Activated B cell treated with CpG ODN at 0.5 μM for 24 hours (primary cell): ENCODE measurements at regions not wholly inside any gene's neighbourhood (a gene's known extent, or its start where the extent isn't known, plus 50 kb on each side); places are given as distances from the start of the nearest gene placed in this dataset.

ENCODE experiments used
- ATAC-seq: fragments of 200-7000 bp; cut with Tn5 transposase; one replicate; pipeline ENCODE4 v1.10.0; 2021; ENCODE audit warnings: low read depth, mild to moderate bottlenecking, moderate library complexity
- CTCF ChIA-PET: fragments of 350-600 bp; sonication (Branson Sonifier 250); formaldehyde crosslinking; loops from one replicate; lab custom pipeline; 2021; ENCODE audit warnings: antibody characterized with exemption; lab: Charles Lee
- POLR2A ChIA-PET: fragments of 350-600 bp; sonication (Branson Sonifier 250); formaldehyde crosslinking; loops from one replicate; lab custom pipeline; 2021; ENCODE audit warnings: antibody characterized with exemption; lab: Charles Lee
- DNase-seq: peaks from one replicate; pipeline ENCODE4 v3.0.0; 2022
- H3K27ac Mint-ChIP-seq: one replicate; pipeline ENCODE4 v1.8.0; 2020; ENCODE audit warnings: mixed read lengths
- H3K27me3 Mint-ChIP-seq: one replicate; pipeline ENCODE4 v1.8.0; 2021; ENCODE audit warnings: mixed read lengths
- H3K36me3 Mint-ChIP-seq: one replicate; pipeline ENCODE4 v1.8.0; 2021; ENCODE audit warnings: low read depth, mixed read lengths
- H3K4me1 Mint-ChIP-seq: one replicate; pipeline ENCODE4 v1.8.0; 2021; ENCODE audit warnings: mixed read lengths
- H3K4me3 Mint-ChIP-seq: one replicate; pipeline ENCODE4 v1.8.0; 2020; ENCODE audit warnings: mild to moderate bottlenecking, mixed read lengths
- H3K9me3 Mint-ChIP-seq: one replicate; pipeline ENCODE4 v1.8.0; 2020; ENCODE audit warnings: mixed read lengths
- intact Hi-C: fragments of 100-400 bp; cut with micrococcal nuclease; formaldehyde crosslinking; loops from one replicate; pipeline ENCODE4 v1.15.1; 2024
- TF ChIP-seq, protein P1 (sequence below): fragments of 200-600 bp; IDR thresholded peaks from one replicate; pipeline ENCODE4 v1.8.0; 2022; ENCODE audit warnings: antibody characterized with exemption, mild to moderate bottlenecking

- CTCF ChIA-PET = no interaction called here
- TF ChIP-seq, protein P1, sequence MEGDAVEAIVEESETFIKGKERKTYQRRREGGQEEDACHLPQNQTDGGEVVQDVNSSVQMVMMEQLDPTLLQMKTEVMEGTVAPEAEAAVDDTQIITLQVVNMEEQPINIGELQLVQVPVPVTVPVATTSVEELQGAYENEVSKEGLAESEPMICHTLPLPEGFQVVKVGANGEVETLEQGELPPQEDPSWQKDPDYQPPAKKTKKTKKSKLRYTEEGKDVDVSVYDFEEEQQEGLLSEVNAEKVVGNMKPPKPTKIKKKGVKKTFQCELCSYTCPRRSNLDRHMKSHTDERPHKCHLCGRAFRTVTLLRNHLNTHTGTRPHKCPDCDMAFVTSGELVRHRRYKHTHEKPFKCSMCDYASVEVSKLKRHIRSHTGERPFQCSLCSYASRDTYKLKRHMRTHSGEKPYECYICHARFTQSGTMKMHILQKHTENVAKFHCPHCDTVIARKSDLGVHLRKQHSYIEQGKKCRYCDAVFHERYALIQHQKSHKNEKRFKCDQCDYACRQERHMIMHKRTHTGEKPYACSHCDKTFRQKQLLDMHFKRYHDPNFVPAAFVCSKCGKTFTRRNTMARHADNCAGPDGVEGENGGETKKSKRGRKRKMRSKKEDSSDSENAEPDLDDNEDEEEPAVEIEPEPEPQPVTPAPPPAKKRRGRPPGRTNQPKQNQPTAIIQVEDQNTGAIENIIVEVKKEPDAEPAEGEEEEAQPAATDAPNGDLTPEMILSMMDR = no peak
- ATAC-seq (no peak), DNase-seq (no peak)
- Mint-ChIP-seq H3K4me3 (no peak overlapping the region), H3K9me3 (peaks cover 6% of the 10 kb centered on the region), H3K27ac (no peak overlapping the region), H3K36me3 (no peaks in the 10 kb centered on the region), H3K27me3 (peaks cover 11% of the 10 kb centered on the region), H3K4me1 (no peaks in the 10 kb centered on the region)
- intact Hi-C loops = no loop called here
- POLR2A ChIA-PET = no interaction called here
These were observed 57.3 kb upstream of the CCDC190 start for GRCh38 chr1:162918151-162918754.

DNA sequence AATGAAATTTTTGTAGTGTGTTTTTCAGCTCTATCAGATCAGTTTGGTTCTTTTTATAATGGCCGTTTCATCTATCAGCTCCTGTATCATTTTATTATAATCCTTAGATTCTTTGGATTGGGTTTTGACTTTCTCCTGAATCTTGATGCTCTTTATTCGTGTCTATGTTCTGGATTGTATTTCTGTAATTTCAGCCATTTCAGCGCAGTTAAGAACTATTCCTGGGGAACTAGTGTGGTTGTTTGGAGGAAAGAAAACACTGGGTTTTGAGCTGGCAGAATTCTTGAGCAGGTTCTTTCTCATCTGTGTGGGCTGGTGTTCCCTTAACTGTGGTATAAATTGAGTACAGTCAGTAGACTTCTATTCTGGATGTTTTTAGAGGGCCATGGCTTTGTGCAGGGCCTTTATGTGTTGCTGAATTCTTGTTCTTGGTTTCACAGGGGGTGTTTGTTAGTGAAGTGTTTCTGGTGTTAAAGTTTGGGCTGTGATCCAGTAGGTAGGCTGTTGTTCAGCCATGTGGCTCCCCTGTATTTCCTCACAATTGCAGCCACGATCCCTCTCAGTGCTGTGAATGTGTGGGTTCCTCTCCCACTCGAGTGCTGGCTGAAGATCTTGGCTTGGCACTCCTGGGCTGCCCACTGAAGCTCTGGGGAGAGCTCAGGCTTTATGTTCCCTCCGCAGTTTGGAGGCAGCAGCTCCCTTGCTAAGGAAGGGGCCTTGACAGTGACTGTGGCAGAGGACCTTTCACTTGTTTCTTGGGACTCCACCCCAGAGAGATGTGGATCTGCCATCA, 56.0 kb upstream of the CCDC190 start:
- ATAC-seq = no peak
- TF ChIP-seq, protein P1 = no peak
- Mint-ChIP-seq H3K27ac (no peak overlapping the region), H3K4me3 (no peak overlapping the region), H3K36me3 (no peaks in the 10 kb centered on the region), H3K27me3 (peaks cover 11% of the 10 kb centered on the region), H3K9me3 (peaks cover 12% of the 10 kb centered on the region), H3K4me1 (no peaks in the 10 kb centered on the region)
- POLR2A ChIA-PET = interaction anchor here (0.6 kb wide), 1 partner anchor 19 kb away, joined by 4 read pairs; no protein-coding TSS in a partner anchor
- CTCF ChIA-PET = no interaction called here
- intact Hi-C loops = no loop called here
- DNase-seq = no peak

DNA sequence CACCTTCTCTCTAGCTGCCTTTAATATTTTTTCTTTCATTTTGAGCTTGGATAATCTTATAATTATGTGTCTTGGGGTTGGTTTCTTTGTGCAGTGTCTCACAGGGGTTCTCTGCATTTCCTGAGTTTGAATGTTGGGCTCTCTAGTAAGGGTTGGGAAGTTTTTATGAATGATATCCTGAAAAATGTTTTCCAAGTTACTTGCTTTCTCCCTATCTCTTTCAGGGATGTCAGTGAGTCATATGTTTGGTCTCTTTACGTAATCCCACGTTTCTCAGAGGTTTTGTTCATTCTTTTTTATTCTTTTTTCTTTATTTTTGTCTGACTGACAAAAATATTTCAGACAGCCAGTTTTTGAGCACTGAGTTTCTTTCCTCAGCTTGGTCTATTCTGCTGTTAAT, 55.4 kb upstream of the CCDC190 start:
- peaks cover 13% of the 10 kb centered on the region for H3K9me3 Mint-ChIP-seq
- POLR2A ChIA-PET = no interaction called here
- peaks cover 11% of the 10 kb centered on the region for H3K27me3 Mint-ChIP-seq
- intact Hi-C loops = no loop called here
- CTCF ChIA-PET = no interaction called here
- no peak for DNase-seq
- no peaks in the 10 kb centered on the region for H3K36me3 Mint-ChIP-seq
- no peak overlapping the region for H3K4me3 Mint-ChIP-seq
- no peaks in the 10 kb centered on the region for H3K4me1 Mint-ChIP-seq
- TF ChIP-seq, protein P1 = no peak
- no peak for ATAC-seq
- H3K27ac Mint-ChIP-seq = no peak overlapping the region

GRCh38 chr1:162914601-162915000, 53.6 kb upstream of the CCDC190 start:
- H3K36me3 Mint-ChIP-seq = no peaks in the 10 kb centered on the region
- H3K9me3 Mint-ChIP-seq = peaks cover 13% of the 10 kb centered on the region
- ChIA-PET CTCF (no interaction called here), POLR2A (no interaction called here)
- TF ChIP-seq, protein P1 = no peak
- H3K4me3 Mint-ChIP-seq = no peak overlapping the region
- no peaks in the 10 kb centered on the region for H3K4me1 Mint-ChIP-seq
- H3K27ac Mint-ChIP-seq = no peak overlapping the region
- DNase-seq (no peak), ATAC-seq (no peak)
- intact Hi-C loops = no loop called here
- peaks cover 11% of the 10 kb centered on the region for H3K27me3 Mint-ChIP-seq

GRCh38 chr1:162913345-162913744, 52.4 kb upstream of the CCDC190 start:
- TF ChIP-seq, protein P1 = no peak
- ATAC-seq (no peak), DNase-seq (no peak)
- Mint-ChIP-seq H3K27me3 (peaks cover 11% of the 10 kb centered on the region), H3K36me3 (no peaks in the 10 kb centered on the region), H3K27ac (no peak overlapping the region), H3K4me3 (no peak overlapping the region), H3K4me1 (no peaks in the 10 kb centered on the region), H3K9me3 (peaks cover 13% of the 10 kb centered on the region)
- POLR2A ChIA-PET = no interaction called here
- intact Hi-C loops = no loop called here
- CTCF ChIA-PET = no interaction called here
